Ectodermal cell (in vitro differentiated cells): ENCODE measurements at regions not wholly inside any gene's neighbourhood (a gene's known extent, or its start where the extent isn't known, plus 50 kb on each side); places are given as distances from the start of the nearest gene placed in this dataset.

Source experiments
- H3K27ac ChIP-seq: 2 replicates; pipeline ENCODE4 v1.7.0; 2013; ENCODE audit warnings: mild to moderate bottlenecking, low read depth, low read length; ENCODE audit not compliant: insufficient read depth, poor library complexity, severe bottlenecking
- H3K27me3 ChIP-seq: 2 replicates; pipeline ENCODE4 v1.7.0; 2013; ENCODE audit warnings: mild to moderate bottlenecking, low read length; ENCODE audit not compliant: insufficient read depth, control insufficient read depth, poor library complexity, severe bottlenecking
- H3K36me3 ChIP-seq: one replicate; pipeline ENCODE4 v1.7.0; 2013; ENCODE audit warnings: low read length; ENCODE audit not compliant: control insufficient read depth, insufficient read depth
- H3K4me1 ChIP-seq: one replicate; pipeline ENCODE4 v1.7.0; 2013; ENCODE audit warnings: low read length; ENCODE audit not compliant: control insufficient read depth, insufficient read depth
- H3K4me3 ChIP-seq: 2 replicates; pipeline ENCODE4 v1.7.0; 2013; ENCODE audit warnings: low read depth, low read length, control low read depth; ENCODE audit not compliant: insufficient read depth
- H3K9me3 ChIP-seq: 2 replicates; pipeline ENCODE4 v1.7.0; 2013; ENCODE audit warnings: mild to moderate bottlenecking, low read length, moderate library complexity; ENCODE audit not compliant: control insufficient read depth
- WGBS, 2 experiments: methylation state at CpG; one replicate each; pipeline ENCODE4 v1.1.7; 2013; ENCODE audit warnings: missing lambda C conversion rate in 2 of 2; 5-methylcytosine and 5-hydroxymethylcytosine counted together

DNA sequence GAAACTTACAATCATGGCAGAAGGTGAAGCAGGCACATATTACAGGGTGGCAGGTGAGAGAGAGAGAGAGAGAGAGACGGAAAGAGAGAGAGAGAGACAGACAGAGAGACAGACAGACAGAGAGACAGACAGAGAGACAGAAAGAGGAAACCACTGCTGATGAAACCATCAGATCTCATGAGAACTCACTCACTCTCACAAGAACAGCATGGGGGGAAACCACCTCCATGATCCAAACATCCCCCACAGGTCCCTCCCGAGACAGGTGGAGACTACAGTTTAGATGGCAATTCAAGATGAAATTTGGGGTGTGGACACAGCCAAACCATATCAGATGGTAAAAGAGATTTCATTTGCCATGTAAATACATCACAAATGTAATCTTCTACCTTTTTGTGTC, 708.1 kb downstream of the MRPL39 start:
- Histone ChIP-seq H3K36me3 (no peaks in the 10 kb centered on the region), H3K4me1 (no peaks in the 10 kb centered on the region), H3K9me3 (no peaks in the 10 kb centered on the region), H3K4me3 (no peak overlapping the region), H3K27ac (no peak overlapping the region), H3K27me3 (no peaks in the 10 kb centered on the region)
- 90 to 95% methylated on average over 2 of the region's 2 CpGs for WGBS, 2 experiments

DNA sequence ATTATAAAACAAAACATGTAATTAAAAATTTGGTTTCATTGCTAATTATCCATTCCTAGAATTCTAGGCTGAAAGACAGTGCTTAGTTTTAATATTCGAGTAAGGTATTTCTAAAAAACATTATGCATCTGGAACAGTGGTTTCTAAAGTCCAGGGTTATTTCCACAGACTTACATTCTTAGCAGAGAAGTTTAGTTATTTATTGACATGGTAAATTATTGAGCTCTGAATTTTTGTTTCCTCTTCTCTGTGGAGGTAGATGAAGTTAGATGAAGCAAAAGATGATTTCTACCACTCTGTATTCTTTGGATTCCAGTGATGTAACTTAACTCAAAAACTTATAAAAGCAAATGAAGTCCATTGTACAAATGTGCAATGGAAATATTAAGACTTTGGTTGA, 709.4 kb downstream of the MRPL39 start:
- 100% methylated on average over 1 of the region's 1 CpG; no CpG with 5 or more reads in 1 of the 2 experiments for WGBS, 2 experiments

GRCh38 chr21:24896735-24897124, 710.6 kb downstream of the MRPL39 start:
- Histone ChIP-seq H3K27me3 (no peaks in the 10 kb centered on the region), H3K4me1 (no peaks in the 10 kb centered on the region), H3K9me3 (no peaks in the 10 kb centered on the region), H3K36me3 (no peaks in the 10 kb centered on the region), H3K4me3 (no peak overlapping the region), H3K27ac (no peak overlapping the region)

More for the DNA sequence above, 709.4 kb downstream of the MRPL39 start:
- Histone ChIP-seq H3K27me3 (no peaks in the 10 kb centered on the region), H3K4me3 (no peak overlapping the region), H3K9me3 (no peaks in the 10 kb centered on the region), H3K36me3 (no peaks in the 10 kb centered on the region), H3K4me1 (no peaks in the 10 kb centered on the region), H3K27ac (no peak overlapping the region)

DNA sequence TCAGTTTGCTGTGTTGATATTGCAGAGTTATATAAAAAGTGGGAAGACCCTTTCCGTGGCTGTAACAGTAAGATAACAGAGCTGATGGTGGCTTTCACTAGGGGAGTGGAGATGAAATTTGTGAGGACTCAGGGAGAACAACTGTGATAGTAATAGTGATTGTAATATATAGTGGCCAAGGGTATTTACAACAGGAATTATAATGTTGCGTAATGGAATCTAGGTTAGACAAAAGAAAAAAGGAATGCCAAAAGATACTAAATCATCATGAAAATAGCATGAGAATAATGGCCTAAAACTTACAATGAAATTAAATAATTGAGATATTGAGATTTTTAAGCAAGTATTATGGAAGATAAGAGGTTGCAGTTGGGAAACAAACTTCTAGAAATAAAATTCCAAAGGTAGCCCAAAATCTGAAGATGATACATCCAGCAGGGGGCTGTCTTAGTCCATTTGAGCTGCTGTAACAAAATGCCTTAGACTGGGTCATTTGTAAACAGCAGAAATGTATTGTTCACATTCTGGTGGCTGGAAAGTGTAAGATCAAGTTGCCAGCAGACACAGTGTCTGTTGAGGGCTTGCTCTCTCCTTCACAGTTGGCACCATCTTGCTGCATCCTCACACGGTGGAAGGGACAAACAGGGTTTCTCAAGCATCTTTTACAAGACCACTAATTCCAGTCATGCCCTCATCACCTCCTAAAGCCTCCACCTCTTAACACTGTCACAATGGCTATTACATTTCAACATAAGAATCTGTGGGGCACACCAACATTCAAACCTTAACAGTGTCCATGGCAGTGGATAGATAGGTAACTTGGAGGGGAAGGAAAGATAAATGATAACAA, 711.2 kb downstream of the MRPL39 start:
- 78 to 85% methylated on average over 3 of the region's 3 CpGs for WGBS, 2 experiments
- Histone ChIP-seq H3K4me1 (no peaks in the 10 kb centered on the region), H3K9me3 (no peaks in the 10 kb centered on the region), H3K27me3 (no peaks in the 10 kb centered on the region), H3K36me3 (no peaks in the 10 kb centered on the region), H3K4me3 (no peak overlapping the region), H3K27ac (no peak overlapping the region)

- Histone ChIP-seq H3K27me3 (no peaks in the 10 kb centered on the region), H3K4me1 (no peaks in the 10 kb centered on the region), H3K9me3 (no peaks in the 10 kb centered on the region), H3K27ac (no peak overlapping the region), H3K4me3 (no peak overlapping the region), H3K36me3 (no peaks in the 10 kb centered on the region)
- no CpG with 5 or more reads among the region's 1 CpG for WGBS, 2 experiments
These were observed 713.0 kb downstream of the MRPL39 start for GRCh38 chr21:24894324-24894723.

GRCh38 chr21:24890021-24890420, 717.3 kb downstream of the MRPL39 start:
- Histone ChIP-seq H3K4me1 (no peaks in the 10 kb centered on the region), H3K27me3 (no peaks in the 10 kb centered on the region), H3K36me3 (no peaks in the 10 kb centered on the region), H3K4me3 (no peak overlapping the region), H3K27ac (no peak overlapping the region), H3K9me3 (no peaks in the 10 kb centered on the region)
- 92 to 93% methylated on average over 2 to 4 of the region's 4 CpGs for WGBS, 2 experiments

DNA sequence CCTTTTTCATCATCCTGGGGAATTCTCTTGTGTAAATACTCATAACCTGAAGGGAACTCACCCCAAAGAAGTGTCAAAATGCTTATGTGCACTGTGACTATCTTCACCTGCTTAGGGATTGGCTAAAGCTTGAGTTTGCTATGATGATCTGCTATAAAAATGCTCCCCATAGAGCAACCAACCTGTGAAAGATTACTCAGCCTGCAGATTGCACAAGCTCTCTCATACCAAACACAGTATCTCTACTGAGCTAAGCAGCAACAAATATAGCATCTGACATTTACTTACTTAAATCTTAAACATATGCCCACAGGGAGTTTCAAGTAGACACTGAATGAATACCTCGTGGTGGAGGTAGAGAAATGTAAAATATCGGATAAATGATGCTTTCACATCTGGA, 725.8 kb downstream of the MRPL39 start:
- 89 to 95% methylated on average over 2 of the region's 2 CpGs for WGBS, 2 experiments
- H3K27ac ChIP-seq = no peak overlapping the region

DNA sequence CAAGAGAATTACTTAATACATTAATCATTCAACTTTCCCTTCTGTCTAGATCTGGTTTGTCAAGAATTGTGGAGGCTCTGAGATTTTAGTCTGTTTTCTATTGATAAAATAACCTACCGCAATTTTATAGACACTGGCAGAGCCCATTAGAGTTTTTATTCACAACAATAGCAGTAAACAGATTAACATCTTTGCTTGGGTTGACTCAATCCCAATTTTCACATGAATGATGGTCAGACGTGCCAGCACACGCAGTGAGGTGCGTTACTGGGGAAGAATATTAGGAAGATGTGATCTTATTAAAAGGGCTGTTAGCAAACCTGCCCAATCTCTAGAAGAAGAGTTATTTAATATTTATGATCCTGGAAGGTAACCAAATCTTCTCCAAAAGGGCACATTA, 736.6 kb downstream of the MRPL39 start:
- no peaks in the 10 kb centered on the region for H3K9me3 ChIP-seq
- no peak overlapping the region for H3K4me3 ChIP-seq
- 86 to 98% methylated on average over 4 of the region's 4 CpGs for WGBS, 2 experiments
- no peak overlapping the region for H3K27ac ChIP-seq
- H3K36me3 ChIP-seq = no peaks in the 10 kb centered on the region
- no peaks in the 10 kb centered on the region for H3K27me3 ChIP-seq
- H3K4me1 ChIP-seq = no peaks in the 10 kb centered on the region

More for the DNA sequence above, 725.8 kb downstream of the MRPL39 start:
- no peak overlapping the region for H3K4me3 ChIP-seq
- H3K36me3 ChIP-seq = no peaks in the 10 kb centered on the region
- H3K4me1 ChIP-seq = no peaks in the 10 kb centered on the region
- no peaks in the 10 kb centered on the region for H3K9me3 ChIP-seq
- no peaks in the 10 kb centered on the region for H3K27me3 ChIP-seq

DNA sequence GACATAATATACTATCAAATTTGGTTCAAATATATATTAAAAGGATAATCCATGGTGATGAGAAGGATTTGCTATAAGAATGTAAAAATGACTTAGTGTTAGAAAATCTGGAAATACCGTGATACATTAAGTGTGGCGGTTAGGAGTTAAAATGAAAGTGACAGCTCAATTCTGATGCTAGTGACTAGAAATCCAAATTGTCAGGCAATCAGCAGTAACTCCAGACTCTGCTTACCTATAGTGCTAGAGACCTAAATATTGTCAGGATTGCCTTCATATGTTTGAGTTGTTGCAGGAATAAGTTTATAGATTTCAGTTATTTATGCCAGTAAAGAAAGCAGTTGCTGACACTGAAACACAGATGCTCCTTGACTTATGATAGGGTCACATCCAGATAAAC, 737.4 kb downstream of the MRPL39 start:
- WGBS, 2 experiments = 93 to 100% methylated on average over 2 of the region's 2 CpGs
- no peak overlapping the region for H3K4me3 ChIP-seq
- no peaks in the 10 kb centered on the region for H3K36me3 ChIP-seq
- no peaks in the 10 kb centered on the region for H3K4me1 ChIP-seq
- H3K9me3 ChIP-seq = no peaks in the 10 kb centered on the region
- H3K27me3 ChIP-seq = no peaks in the 10 kb centered on the region
- H3K27ac ChIP-seq = no peak overlapping the region

- Histone ChIP-seq H3K27me3 (no peaks in the 10 kb centered on the region), H3K9me3 (no peaks in the 10 kb centered on the region), H3K27ac (no peak overlapping the region), H3K4me3 (no peak overlapping the region), H3K36me3 (no peaks in the 10 kb centered on the region), H3K4me1 (no peaks in the 10 kb centered on the region)
- no CpG with 5 or more reads among the region's 1 CpG for WGBS, 2 experiments
These were observed 739.2 kb downstream of the MRPL39 start for GRCh38 chr21:24868117-24868516.
